ENCODE measurements at regions not wholly inside any gene's neighbourhood (a gene's known extent, or its start where the extent isn't known, plus 50 kb on each side); places are given as distances from the start of the nearest gene placed in this dataset.
"Not testable (repeated sequence)": the region's sequence is repeated elsewhere in the genome, so short reads cannot be mapped to it uniquely, and the experiment has no call there.

GRCh38 chrX:25141684-25142083, 125.9 kb upstream of the ARX start:
- no peak for DNase-seq (ENCODE audit: low read depth)

DNA sequence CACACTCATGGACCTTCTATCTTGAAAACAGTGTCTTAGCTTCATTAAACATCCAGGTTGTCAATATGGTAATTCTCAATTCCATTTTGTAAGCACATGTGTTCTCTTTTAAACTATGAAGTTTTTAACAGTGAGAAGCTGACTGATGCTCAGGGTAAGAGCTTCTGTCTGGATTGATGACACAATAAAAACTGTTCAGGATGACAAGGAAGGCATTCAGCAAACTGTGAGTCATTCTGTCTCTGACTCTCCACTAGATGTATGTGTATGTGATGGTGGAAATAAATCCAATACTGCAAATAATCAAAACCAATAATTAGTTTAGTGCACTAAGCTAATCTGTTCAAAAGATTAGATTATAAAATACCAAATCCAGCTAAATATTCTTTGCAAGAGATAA, 115.3 kb upstream of the ARX start:
- DNase-seq (ENCODE audit: low read depth): no peak

- DNase-seq (ENCODE audit: low read depth): no peak
Measured at GRCh38 chrX:25130619-25131018, 114.9 kb upstream of the ARX start.

DNA sequence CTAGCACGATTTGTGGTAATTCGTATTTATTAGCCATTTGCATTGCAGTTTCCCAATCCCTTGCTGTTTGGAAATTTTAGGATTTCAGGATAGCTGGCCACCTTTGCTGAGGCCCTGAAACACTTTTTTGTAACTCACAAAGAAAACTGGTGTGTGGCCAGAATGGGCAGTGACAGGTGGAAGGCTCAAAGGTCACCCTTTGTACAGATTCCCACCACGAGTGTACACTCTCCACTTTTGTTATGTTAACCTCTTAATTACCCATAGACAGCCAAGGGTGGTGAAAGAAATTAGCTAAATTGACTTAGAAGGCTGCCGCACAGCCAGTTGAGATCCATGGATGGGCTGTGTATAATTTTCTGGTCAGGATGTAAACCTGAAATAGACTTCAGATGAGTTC, 109.7 kb upstream of the ARX start:
- no peak for DNase-seq (ENCODE audit: low read depth)

- no peak for DNase-seq (ENCODE audit: low read depth)
Measured at GRCh38 chrX:25124391-25124790, 108.6 kb upstream of the ARX start.

DNA sequence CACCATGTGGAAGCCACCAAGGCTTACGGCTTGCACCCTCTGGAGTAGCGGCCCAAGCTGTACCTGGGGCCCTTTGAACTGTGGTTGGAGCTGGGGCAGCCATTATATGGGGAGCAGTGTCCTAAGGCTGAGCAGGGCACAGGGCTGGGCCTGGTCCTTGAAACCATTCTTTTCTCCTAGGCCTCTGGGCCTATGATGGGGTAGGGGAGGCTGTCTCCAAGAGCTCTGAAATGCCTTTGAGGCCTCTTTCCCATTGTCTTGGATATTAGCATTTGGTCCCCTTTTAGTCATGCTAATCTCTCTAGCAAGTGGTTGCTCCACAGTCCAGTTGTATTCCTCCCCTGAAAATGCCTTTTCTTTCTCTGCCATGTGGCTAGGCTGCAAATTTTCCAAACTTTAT, 96.4 kb upstream of the ARX start:
- DNase-seq (ENCODE audit: low read depth): no peak

- no peak for DNase-seq (ENCODE audit: low read depth)
Measured at GRCh38 chrX:25108481-25108880, 92.7 kb upstream of the ARX start.

DNA sequence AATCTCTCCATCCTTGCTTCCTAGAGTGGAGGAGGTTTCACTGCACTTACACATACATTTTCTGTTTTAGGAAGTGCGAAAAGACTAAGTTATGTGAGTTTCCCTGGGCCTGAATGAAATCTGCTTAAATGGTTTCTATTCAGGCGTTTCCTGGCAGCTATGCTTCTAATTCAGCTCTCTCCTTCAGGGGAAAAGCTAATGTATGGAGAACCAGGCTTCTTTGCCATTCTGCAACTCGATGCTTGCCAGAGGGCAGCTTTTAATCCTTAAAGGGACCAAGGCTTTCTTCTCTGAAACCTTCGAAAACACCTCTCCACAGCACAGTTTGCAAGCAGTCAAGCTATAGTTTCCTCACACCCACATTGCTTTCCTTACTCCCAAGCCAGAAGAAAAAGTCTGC, 89.5 kb upstream of the ARX start:
- DNase-seq (ENCODE audit: low read depth): no peak

- no peak for DNase-seq (ENCODE audit: low read depth)
Measured at GRCh38 chrX:25096522-25097045, 80.8 kb upstream of the ARX start.

DNA sequence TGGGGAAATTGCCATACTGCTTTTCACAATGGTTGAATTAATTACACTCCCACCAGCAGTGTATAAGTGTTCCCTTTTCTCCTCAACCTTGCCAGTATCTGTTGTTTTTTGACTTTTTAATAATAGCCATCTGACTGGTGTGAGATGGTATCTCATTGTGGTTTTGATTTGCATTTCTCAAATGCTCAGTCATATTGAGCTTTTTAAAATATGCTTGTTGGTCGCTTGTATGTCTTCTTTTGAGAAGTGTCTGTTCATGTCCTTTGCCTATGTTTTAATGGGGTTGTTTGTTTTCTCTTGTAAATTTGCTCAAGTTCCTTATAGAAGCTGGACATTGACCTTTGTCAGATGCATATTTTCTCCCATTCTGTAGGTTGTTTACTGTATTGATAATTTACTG, 75.4 kb upstream of the ARX start:
- DNase-seq (ENCODE audit: low read depth): not testable (repeated sequence)

GRCh38 chrX:25084446-25084845, 68.7 kb upstream of the ARX start:
- no peak for DNase-seq (ENCODE audit: low read depth)

GRCh38 chrX:25083661-25084060, 67.9 kb upstream of the ARX start:
- no peak for DNase-seq (ENCODE audit: low read depth)

GRCh38 chrX:25079020-25079419, 63.3 kb upstream of the ARX start:
- no peak for DNase-seq (ENCODE audit: low read depth)

DNA sequence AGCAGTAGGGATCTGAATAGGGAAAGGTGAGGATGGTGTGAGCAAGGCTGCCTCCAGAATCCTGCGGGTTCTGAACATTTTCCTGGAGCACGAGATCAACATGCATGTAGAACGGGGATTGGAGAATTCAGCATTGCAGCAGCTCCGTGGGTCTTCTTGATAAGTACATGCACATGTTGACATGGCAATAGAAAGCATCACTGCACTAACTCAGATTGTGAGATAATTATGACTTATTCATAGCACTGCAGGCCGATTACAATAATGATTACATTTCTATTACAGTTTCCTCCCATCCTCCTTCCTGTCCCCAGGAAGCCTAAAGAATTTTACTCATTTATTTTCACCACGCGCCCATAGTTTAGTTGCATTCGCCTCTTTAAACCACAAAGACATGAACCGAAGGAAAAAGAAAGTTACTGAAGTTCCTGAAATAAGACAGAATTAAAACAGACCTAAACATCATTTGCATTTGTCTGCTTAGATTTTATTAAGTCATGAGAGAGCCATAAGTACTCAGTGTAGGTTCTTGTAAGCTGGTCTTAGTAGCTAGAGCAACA, 61.3 kb upstream of the ARX start:
- DNase-seq (ENCODE audit: low read depth): no peak

- no peak for DNase-seq (ENCODE audit: low read depth)
Measured at GRCh38 chrX:25072247-25072646, 56.5 kb upstream of the ARX start.

DNA sequence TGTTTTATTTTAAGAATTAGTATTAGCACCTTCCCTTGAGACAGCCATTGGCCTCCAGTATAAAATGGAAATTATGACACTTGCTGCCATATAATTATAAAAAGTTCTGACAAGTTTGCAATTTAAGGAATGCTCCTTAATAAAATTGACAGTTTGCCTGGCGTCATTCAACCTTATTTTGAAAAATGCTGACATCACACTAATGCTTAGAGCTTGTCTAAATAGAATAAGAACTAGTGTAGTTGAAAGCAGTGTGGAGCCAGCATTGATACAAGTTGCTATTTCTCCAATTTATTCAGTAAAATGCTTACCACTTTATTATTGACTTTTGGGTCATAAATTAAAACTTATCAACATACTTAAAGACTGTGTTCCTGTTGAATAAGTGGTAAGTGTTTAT, 54.3 kb upstream of the ARX start:
- DNase-seq (ENCODE audit: low read depth): no peak

DNA sequence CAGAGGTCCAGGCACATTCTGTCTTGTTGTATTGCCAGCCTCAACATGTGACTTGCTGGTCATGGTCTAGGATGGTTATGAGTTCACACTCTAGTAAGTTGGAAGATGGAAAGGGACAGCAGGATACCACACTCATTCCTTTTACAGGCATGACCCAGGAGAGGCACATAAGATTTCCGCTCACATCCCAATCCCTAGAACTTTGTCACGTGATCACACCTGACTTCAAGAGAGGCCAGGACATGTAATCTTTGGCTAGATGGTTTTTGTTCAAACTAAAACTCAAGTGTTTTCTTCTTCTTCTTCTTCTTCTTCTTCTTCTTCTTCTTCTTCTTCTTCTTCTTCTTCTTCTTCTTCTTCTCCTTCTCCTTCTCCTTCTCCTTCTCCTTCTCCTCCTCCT, 53.4 kb upstream of the ARX start:
- DNase-seq (ENCODE audit: low read depth): no peak

- DNase-seq (ENCODE audit: low read depth): no peak
Measured at GRCh38 chrX:25068340-25068739, 52.6 kb upstream of the ARX start.

DNA sequence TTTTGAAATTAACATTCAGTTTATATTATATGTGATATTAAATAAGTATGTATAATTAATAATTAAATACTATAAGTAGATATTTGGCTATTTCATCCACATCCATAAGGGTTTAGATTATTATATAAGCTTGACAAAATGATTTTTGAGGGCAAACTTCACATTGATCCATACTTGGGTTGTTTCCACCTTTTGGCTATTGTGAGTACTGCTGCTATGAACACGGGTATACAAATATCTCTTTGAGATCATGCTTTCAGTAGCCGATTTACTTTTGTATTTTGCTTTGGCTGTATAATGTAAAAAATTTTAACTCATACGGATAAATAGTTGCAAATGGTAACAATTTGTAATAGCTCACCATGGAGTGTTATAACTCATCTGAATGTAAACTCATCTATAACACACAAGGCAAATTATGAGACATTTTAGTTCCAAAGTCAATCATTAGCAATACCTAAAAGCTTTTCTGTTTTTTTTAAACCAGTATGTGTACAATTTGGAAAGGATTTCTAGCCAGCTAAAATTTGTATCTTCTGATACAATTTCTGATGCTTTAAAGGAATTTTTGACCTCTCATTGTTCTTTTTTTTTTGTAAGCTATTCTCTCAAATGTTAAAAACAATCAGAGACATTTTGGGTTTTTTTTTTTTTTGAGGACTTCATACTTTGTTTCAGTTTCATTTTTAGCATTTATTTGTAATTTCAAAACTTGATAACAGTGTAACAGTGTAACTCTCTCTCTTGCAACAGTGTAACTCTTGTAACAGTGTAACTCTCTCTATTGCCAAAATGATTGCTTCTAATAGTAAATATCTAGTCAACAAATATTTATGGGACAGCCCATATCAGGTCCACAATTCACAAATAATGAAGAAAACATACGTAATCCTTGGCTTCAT, 51.8 kb upstream of the ARX start:
- DNase-seq (ENCODE audit: low read depth): no peak

DNA sequence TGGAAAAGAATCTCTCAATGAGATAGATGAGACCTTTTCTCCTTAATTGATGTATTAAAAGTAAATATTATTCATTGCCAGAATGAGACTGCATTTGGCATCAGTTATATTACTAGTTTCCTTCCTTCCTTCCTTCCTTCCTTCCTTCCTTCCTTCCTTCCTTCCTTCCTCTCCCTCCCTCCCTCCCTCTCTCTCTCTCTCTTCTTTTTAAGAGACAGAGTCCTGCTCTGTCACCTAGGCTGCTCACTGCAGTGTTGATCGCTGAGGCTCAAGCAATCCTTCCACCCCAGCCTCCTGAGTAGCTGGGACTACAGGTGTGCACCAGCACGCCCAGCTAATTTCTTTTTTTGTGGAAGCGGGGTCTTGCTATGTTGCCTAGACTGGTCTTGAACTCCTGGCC, 50.4 kb upstream of the ARX start:
- no peak for DNase-seq (ENCODE audit: low read depth)

Measured in activated T-helper 9 cell treated with anti-CD3 and anti-CD28 coated beads, Interleukin-2, amount 50 U/mL, for 16 hours (primary cell).